GM18873 (cell line): ENCODE measurements at regions not wholly inside any gene's neighbourhood (a gene's known extent, or its start where the extent isn't known, plus 50 kb on each side); places are given as distances from the start of the nearest gene placed in this dataset.

Source experiments
- ATAC-seq: cut with Tn5 transposase; IDR thresholded peaks from one replicate; pipeline ENCODE4 v1.9.1; 2021; ENCODE audit warnings: mild to moderate bottlenecking, moderate library complexity, moderate number of reproducible peaks; ENCODE audit not compliant: unreplicated experiment, low FRiP score

DNA sequence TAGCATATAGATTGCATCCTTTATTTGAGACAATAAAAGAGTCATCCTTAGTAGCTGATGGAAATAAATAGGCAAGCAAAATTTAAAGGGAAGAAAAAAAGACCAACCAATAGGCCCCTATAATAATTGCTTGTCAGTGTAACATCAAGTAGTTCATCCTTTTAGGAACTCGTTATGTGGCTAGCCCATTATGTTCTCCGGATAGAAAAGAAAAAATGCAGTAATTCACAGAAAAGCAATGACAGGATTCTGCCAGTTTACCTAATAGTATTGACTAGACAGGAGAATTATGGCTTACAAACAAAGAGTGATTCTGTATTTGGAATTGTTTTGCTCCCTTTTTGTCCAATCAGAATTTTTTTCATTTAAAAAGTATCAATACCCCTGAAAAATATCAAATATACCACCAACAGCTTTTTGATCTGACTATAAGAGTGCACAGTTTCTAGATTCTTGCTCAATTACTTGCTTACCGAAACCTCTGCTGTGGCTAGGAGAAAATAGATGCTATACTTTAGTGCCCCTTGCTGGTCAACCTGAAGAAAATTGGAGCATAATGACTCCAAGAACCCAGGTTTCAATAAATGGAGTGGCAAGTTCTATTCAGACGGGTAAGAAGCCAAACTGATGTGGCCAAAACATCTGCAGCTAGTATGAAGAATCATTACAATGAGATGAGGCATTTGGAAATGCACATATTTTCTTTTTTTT lies 91.5 kb upstream of the SASH1 start:
- no peak for ATAC-seq

DNA sequence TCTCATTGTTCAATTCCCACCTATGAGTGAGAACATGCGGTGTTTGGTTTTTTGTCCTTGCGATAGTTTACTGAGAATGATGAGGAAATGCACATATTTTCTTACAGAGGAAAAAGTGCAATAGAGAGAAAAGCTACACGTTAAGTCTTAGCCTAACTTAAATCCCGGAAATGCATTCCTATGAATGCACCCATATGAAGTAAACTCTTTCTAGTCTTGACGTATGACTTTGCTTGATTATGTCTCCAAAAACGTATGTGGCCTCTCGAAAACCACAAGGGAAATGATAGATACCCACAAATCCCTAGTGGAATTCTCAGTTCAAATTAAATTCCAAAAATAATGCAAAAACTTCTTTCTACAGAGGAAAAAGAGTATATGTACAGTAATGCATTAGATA lies 90.7 kb upstream of the SASH1 start:
- no peak for ATAC-seq

DNA sequence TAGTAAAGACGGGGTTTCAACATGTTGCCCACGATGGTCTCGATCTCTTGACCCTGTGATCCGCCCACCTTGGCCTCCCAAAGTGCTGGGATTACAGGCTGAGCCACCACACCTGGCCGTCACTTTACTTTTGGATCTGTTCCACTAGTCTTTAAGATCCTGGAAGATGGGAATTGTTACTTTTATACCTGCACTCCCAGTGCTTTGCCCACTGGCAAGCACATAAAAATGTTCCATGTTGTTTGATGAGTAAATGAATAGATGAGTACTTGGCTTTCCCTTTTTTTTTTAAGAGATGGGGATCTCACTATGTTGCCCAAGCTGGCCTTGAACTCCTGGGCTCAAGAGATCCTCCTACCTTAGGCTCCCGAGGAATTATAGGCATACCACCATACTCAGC lies 84.8 kb upstream of the SASH1 start:
- ATAC-seq, result no peak

DNA sequence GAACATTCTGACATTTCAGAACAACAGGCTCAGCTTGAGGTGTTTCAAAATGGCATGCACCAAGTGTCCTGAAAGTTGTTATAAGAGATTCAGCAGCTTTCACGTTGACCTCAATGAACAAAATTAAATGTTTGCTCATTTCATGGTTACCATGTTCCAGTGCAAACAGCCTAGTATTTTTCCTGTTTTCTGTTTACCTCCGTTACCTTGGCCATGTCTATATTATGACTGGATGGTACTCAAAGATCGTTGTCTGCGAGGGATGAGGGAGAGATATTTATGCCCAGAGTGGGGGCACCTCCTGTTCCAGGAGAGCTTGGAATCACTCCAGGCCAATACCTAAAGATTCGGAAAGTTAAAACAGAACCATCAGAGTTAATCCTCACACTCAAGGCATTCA lies 83.8 kb upstream of the SASH1 start:
- ATAC-seq, result no peak

DNA sequence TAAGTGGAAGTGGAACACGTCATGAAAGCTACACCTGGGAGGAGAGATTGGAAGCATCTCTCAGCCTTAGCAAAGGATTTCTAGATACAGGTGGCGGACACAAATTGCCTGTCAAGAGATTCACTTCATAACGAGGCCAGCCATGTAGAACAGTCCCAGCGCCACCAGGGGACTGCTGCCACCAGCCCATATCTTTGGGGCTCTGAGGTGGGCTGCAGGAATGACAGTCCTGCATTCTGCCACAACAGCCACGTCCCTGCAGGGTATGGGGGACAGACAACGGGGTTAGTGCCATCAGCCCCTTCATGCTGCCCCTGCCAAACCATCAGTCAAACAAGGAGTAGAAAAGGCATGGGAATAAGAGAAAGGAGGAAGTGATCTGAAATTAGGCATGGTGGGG lies 81.2 kb upstream of the SASH1 start:
- no peak for ATAC-seq

DNA sequence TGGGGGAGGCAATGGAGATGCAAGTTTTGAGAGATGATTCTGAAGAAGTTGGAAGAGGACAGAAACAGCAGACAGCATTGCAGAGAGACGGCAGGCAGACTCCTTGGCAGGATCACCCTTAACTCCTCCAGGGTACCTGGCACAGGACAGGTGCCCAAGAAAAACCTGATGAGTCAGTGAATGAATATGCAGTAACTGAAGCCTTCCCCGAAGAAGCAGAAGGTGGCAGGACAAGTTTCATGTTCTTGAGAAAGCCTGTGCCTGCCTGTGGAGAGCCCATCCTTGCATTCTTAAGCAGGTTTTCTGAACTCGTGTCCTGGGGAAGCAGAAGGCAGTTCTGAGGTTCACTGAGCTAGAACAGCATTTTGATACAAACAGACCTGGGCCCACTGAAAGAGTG lies 79.6 kb upstream of the SASH1 start:
- no peak for ATAC-seq

DNA sequence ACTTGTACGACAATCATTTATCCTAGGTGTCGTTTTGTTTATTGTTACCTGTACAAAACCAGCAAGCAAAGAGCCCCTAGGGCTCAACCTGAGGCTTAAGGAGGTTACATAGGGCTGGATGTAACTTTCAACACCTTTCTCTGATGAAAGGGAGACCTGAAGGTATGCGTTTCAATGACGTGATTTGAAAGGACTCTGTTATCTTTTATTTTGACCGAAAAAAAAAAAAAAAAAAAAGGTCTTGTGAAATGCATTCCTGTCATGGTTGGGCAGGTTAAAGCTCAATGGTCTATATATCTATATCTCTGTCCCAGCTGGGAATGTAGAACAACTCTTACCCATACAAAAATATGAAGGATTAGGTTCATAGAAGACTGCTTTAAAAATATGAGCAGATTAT lies 78.7 kb upstream of the SASH1 start:
- no peak for ATAC-seq

DNA sequence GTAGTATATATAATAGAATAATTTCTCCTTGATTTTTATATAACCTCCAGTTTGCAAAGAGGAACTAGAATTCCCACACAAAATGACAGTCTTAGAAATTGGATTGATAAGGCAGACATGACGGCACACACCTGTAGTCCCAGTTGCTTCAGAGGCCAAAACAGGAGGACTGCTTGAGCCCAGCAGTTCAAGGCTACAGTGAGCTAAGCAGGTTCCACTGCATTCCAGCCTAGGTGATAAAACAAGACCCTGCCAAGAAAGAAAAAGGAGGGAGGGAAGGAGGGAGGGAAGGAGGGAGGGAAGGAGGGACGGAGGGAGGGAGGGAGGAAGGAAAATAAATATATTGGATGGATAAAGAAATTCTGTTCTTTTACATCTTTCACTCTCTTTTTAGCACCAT lies 77.6 kb upstream of the SASH1 start:
- ATAC-seq, result no peak

DNA sequence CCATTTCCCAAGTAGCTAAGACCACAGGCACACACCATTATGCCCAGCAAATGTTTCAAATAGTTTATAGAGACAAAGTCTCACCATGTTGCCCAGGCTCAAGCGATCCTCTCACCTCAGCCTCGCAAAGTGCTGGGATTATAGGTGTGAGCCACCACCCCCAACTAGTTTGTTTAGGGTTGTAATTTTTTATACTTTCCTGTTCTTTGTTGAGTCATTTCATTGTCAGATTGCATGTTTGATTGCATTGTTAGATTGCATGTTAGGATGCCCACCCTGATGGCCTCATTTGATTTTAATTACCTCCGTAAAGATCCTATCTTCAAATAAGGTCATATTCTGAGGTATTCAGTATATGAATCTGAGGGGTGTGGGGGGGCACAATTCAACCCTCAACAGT lies 73.3 kb upstream of the SASH1 start:
- ATAC-seq, result no peak

DNA sequence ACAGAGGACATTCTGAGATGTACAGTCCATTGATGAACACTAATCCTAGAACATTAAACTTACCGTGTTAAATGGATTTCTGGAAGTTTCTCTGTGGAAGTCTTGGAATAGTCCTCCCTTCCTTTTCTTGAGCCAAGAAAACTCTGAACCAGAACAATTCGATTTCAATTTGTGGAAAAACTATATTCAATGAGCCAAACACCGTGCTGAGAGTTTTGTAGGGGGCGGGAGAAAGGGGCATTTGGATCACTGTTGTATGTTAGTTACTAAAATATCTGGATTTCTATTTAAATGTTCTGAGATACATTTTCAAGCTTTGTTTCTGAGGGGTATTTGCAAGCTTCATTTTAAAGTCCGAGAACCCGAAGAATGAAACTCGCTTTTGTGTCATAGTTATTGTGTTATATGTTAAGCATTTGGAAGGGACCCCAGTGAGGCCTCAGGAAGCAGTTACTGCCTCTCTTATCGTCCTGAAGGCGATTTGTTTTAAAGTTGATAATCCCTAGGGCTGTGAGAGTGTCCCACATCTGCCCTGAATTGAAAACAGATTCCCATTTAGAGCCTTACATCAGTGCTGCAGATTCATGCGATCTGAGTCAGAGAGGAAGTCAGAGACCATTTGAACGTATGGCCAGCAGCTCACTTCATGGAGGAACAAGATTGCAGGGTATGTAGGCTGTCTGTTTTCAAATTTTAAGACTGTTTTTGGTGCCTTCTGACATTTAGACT lies 70.8 kb upstream of the SASH1 start:
- ATAC-seq, result no peak

DNA sequence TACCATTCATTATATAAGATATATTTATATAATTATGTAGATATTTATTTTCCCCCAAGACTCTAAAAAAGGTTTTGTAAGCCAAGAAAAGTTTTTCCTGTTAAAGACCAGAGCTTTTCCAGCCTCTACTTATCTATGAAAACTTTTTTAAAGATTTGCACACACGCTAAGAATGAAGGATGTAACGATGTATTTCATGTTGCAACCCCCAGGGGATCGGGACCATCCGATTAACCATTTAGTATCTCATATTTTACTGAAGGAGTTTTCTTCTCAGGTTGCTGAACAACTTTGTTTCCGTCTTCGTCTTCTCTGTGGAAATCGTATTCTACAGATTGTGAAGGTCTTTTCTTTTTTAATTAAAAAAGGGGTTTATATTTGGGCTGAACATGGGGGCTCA lies 70.0 kb upstream of the SASH1 start:
- no peak for ATAC-seq

DNA sequence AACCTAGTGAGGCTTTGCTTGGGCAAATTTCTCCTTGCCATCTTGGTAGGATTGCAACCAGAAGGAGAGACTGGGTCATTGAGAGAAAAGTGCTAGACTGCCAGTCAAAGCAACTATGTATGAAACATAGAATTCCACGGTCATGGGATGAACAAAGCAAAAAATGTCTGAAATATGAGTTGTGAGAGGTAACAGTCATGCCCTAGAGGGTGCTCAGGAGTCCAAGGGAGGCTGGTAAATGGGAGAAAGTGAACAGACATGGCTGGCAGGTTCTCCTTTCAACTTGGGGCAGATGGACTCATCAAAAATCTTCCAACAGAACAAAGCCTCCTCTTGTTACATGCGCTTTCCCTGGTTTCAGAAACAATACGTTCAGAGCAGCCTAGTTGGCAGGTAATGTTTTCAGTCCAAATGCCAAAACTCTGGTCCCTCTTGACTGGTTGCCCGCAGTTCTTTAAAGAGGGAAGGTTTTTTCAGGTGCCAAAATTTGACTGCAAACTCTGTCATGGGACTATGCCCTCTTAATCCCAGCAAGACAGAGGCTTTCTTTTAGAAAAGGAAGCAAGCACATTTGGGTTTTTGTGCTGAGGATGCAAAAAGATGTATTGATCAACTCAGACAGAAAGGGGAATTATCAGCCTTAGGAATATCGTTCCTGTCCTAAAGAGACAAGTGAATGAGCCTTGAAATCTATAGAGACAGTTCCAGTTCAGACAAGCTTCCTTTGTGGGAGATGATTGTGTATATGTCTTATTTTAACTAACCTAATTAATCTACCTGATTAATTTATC lies 68.5 kb upstream of the SASH1 start:
- no peak for ATAC-seq

DNA sequence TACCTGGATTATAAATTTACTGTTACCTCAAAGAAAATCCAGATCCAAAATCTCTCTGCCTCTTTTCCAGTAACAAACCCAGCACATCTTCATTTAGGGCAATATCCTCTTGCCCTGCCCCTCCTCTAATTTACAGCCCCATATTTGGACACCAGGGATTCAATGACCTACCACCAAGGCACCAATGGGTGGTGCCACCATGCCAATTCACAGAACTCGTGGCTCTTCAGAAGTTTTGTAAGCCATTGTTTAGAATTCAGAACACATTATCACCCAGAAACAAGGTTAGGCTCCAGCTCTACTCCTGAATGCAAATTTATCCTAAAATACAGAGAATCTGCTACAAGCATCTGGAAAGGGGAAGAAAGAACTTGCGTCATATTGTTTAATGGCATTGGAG lies 67.8 kb upstream of the SASH1 start:
- ATAC-seq, result no peak

DNA sequence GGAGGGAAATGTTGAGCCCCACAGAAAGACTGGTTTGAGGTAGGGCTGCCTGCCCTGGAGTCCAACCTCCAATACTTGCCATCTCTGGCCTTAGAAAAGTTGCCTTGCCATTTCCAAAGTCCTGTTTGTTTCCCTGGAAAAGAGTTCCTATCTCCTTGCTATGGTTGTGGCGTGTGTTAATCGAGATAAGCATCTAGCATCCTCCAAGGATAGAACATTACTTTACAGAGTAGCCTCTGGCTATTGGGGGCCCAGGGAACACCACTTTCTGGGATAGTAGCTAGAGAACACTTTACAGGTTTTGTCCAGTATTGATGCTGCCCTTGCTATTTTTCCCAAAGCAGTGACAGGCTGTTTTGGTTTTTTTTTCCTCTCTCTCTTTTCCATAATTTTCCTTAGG lies 57.4 kb upstream of the SASH1 start:
- ATAC-seq, result no peak

DNA sequence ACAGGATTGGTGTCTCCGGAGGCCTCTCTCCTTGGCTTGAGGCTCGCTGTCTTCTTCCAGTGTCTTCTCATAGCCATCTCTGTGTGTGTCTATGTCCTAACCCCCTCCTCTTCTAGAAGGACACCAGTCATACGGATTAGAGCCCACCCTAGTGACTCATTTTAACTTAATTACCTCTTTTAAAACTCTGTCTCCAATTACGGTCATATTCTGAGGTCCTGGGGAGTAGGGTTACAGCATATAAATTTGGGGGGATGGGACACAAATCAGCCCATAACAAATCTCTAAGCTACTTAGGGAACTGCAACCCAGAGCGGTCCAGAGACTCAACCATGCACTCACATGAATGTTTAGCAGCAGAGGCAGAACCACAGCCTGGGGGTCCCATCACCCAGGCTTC lies 56.1 kb upstream of the SASH1 start:
- ATAC-seq, result no peak

DNA sequence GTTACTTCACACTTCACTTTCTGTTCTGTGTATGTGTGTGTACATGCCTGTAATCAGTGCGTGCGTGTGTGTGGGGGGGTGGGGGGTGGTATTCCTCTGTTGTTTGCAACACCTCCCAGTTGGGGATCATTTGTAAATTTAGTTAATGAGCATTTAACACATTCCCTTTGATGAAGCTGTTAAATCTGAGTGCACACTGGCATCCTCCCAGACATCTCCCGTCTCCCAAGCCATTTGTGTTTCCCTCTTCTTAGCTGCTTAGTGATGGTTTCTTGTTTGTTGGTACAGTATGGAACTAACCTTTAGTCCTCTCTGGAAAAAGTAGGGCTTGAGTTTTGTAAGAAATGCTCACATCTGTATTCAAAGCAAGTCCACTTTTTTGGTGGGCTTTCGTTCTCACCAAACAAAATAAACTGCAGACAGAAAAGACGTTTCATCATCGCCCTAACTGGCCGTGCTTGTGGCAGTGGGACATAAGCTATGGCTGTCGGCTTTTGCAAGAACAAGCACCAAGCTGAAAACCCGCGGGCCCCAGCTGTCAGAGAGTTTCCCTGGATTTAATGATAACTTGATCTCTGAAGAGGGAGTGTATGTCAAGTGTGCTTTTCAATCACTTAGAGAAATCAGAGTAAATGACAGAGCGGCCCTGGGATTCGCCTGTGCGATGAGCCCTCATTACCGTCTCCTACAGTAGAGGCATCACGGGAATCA lies 54.9 kb upstream of the SASH1 start:
- ATAC-seq, result no peak

DNA sequence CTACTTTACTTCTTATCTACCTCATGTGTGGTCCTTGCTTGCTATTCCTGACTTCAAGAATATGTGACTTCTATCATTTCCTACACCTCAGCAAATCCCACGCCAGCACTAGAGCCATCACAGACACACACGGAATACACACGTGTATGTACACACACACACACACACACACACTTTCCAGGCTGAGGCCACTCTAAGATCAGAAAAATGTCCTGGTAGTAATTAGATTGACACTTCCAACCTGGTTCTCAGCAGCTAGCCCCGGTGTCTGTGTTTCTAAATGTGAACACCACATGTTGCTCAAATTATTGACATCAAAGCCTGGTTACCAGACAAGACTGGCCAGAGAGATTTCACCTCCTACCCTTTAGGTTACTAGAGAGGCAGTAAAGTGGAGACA lies 54.1 kb upstream of the SASH1 start:
- no peak for ATAC-seq

DNA sequence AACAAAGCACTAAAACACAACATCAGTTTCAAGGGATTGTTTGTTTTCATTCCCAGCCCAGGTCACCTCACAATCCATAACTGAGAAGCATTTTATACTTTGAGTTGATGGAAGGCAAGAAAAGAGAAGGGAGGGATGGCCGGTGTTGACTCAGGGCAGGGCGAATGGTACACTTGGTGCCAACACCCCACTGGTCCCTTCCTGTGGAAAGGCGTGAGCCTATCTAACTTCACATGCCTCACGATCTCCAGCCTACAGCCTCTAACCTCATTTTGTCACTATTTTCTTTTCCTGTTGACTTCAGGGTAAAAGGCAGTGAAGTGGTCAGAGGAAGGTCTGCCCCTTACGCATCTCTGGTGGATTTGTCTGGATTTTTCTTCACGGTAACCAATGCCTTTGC lies 53.5 kb upstream of the SASH1 start:
- ATAC-seq, result no peak

DNA sequence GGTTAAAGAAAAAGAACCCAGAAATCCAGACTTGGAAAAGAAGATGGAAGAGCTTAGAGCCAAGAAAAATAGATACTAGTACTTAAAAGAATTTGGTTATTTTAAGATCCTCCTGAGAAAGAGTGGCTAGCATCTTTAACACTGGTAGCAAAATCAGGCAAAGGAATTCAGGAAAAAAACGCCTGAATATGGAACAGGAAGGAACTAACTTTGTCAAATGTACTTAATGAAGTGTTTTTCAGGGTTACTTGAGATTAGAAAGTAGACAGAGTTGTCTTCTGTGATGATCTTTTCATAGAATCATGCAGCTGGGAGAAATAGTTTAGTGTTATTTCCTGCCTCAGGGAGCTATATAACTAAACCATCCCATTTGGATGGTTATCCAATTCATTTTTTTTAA lies 50.8 kb upstream of the SASH1 start:
- no peak for ATAC-seq
